ENCODE measurements at regions not wholly inside any gene's neighbourhood (a gene's known extent, or its start where the extent isn't known, plus 50 kb on each side); places are given as distances from the start of the nearest gene placed in this dataset.

DNA sequence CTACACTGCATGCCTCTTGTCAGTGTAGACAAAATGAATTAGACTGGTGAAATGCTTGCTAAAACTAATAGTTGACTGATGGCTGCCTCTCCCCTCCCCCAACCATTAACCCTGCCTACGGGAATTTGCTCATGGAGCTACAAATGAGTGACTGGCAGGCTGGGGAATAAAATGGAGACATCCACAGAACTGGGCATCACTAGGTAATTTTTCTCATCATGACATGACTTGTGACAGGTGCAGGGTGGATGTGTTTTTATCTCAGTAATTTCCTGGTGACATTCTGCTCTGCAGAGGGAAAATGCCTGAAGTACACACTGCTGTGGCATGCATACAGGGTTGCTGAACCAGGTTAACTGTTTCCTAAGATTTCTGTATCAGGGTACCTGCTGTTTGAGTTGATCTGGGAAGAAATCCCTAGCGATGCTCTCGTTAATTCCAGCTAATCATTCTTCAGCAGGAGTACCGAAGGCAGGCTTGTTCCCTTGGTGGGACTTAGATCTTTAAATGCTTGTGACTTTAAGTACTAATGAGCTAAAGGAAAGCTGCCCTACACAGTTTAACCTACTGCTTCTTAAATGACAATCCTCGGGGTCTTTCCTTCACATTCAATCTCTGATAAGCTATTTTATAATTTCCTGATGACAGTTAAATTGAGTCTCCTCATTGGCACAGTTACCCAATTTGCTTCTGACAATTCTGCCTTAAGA, 376.3 kb upstream of the LCORL start:
- no peak for TF ChIP-seq CTCF (IDR thresholded peaks at IDR 0.05)
- TF ChIP-seq POLR2A (IDR thresholded peaks at IDR 0.05): no peak
